CD14-positive monocyte (primary cell): ENCODE measurements at regions not wholly inside any gene's neighbourhood (a gene's known extent, or its start where the extent isn't known, plus 50 kb on each side); places are given as distances from the start of the nearest gene placed in this dataset.

Experiments used
- DNase-seq, 3 donors: peaks; one replicate each; pipeline ENCODE4 v3.0.0-alpha.2; 2011 to 2022
- H2AFZ ChIP-seq: 2 replicates; pipeline ENCODE4 v1.6.0; 2012; ENCODE audit warnings: mild to moderate bottlenecking, low read depth, low read length, inconsistent platforms; ENCODE audit not compliant: insufficient read depth, poor library complexity, severe bottlenecking
- H3K27ac ChIP-seq, 2 donors: 1 replicate in 1 of 2; 2 replicates in 1 of 2; pipeline ENCODE4 v1.5.1; 2012 to 2013; ENCODE audit warnings: low read length in 2 of 2, control low read depth in 1 of 2, inconsistent platforms in 1 of 2, low read depth in 1 of 2, mild to moderate bottlenecking in 1 of 2
- H3K27me3 ChIP-seq, 2 donors: one replicate each; pipeline versions ENCODE4 v1.6.0 to v1.6.1; 2011 to 2013; ENCODE audit warnings: low read length in 2 of 2; ENCODE audit not compliant: control insufficient read depth in 2 of 2, insufficient read depth in 2 of 2
- H3K36me3 ChIP-seq, 2 donors: replicated peaks in 1 of 2; 1 replicate in 1 of 2; 2 replicates in 1 of 2; pipeline versions ENCODE4 v1.5.1 to v1.6.1; 2012 to 2013; ENCODE audit warnings: low read length in 2 of 2, control low read depth in 1 of 2, inconsistent platforms in 1 of 2, mild to moderate bottlenecking in 1 of 2; ENCODE audit not compliant: insufficient read depth in 2 of 2, control insufficient read depth in 1 of 2
- H3K4me1 ChIP-seq, 2 donors: 1 replicate in 1 of 2; 2 replicates in 1 of 2; pipeline versions ENCODE4 v1.5.1 to v1.6.1; 2012 to 2013; ENCODE audit warnings: low read length in 2 of 2, control low read depth in 1 of 2, inconsistent platforms in 1 of 2, mild to moderate bottlenecking in 1 of 2, moderate library complexity in 1 of 2; ENCODE audit not compliant: insufficient read depth in 2 of 2, control insufficient read depth in 1 of 2
- H3K4me2 ChIP-seq: replicated peaks from 2 replicates; pipeline ENCODE3; 2012; ENCODE audit warnings: low read length, moderate library complexity, mild to moderate bottlenecking; ENCODE audit not compliant: poor library complexity, severe bottlenecking; ENCODE audit errors: extremely low read depth
- H3K4me3 ChIP-seq, 3 experiments: fragments of 200-600 bp in 1 of 3; sonication (generic) in 1 of 3; replicated peaks in 1 of 3; 1 replicate in 2 of 3; 2 replicates in 1 of 3; pipeline ENCODE4 v1.5.1; 2011 to 2013; ENCODE audit warnings: low read length in 3 of 3, mild to moderate bottlenecking in 3 of 3, control low read depth in 2 of 3, low read depth in 2 of 3, inconsistent platforms in 1 of 3, moderate library complexity in 1 of 3
- H3K79me2 ChIP-seq: 2 replicates; pipeline ENCODE4 v1.6.0; 2012; ENCODE audit warnings: mild to moderate bottlenecking, control low read depth, inconsistent platforms, low read length, moderate library complexity; ENCODE audit not compliant: insufficient read depth
- H3K9ac ChIP-seq: 2 replicates; pipeline ENCODE4 v1.6.0; 2017; ENCODE audit warnings: low read length, mild to moderate bottlenecking; ENCODE audit not compliant: insufficient read depth, poor library complexity, severe bottlenecking
- H3K9me3 ChIP-seq, 2 donors: replicated peaks in 1 of 2; 1 replicate in 1 of 2; 2 replicates in 1 of 2; pipeline versions ENCODE4 v1.5.1 to v1.6.1; 2012 to 2013; ENCODE audit warnings: low read length in 2 of 2, control low read depth in 1 of 2; ENCODE audit not compliant: control insufficient read depth in 1 of 2, insufficient read depth in 1 of 2
- H4K20me1 ChIP-seq: 2 replicates; pipeline ENCODE4 v1.6.0; 2012; ENCODE audit warnings: mild to moderate bottlenecking, low read length, control low read depth, moderate library complexity; ENCODE audit not compliant: insufficient read depth
- H3K27ac Mint-ChIP-seq, 7 donors: one replicate each; pipeline ENCODE4 v1.8.0; 2020; ENCODE audit warnings: mild to moderate bottlenecking in 7 of 7, mixed read lengths in 7 of 7, moderate library complexity in 6 of 7, inconsistent platforms in 2 of 7
- H3K27me3 Mint-ChIP-seq, 3 donors: one replicate each; pipeline ENCODE4 v1.8.0; 2021 to 2022; ENCODE audit warnings: low read depth in 3 of 3, mild to moderate bottlenecking in 3 of 3, mixed read lengths in 3 of 3, moderate library complexity in 3 of 3, inconsistent platforms in 1 of 3
- H3K36me3 Mint-ChIP-seq, 2 donors: one replicate each; pipeline ENCODE4 v1.8.0; 2020; ENCODE audit warnings: mixed read lengths in 2 of 2, inconsistent platforms in 1 of 2, mild to moderate bottlenecking in 1 of 2
- H3K4me1 Mint-ChIP-seq: one replicate; pipeline ENCODE4 v1.8.0; 2020; ENCODE audit warnings: mild to moderate bottlenecking, mixed read lengths
- H3K4me3 Mint-ChIP-seq, 2 donors: one replicate each; pipeline ENCODE4 v1.8.0; 2020; ENCODE audit warnings: mild to moderate bottlenecking in 2 of 2, mixed read lengths in 2 of 2, moderate library complexity in 1 of 2
- H3K9me3 Mint-ChIP-seq, 7 donors: one replicate each; pipeline ENCODE4 v1.8.0; 2020 to 2022; ENCODE audit warnings: mixed read lengths in 7 of 7, mild to moderate bottlenecking in 6 of 7, moderate library complexity in 6 of 7, inconsistent platforms in 2 of 7
- WGBS: methylation state at CpG from one replicate; pipeline ENCODE4 v1.1.5; 2013; ENCODE audit warnings: missing lambda C conversion rate; ENCODE audit not compliant: insufficient coverage; 5-methylcytosine and 5-hydroxymethylcytosine counted together
- intact Hi-C, 2 donors: fragments of 100-400 bp; cut with micrococcal nuclease; formaldehyde crosslinking; loops; one replicate each; pipeline versions ENCODE4 v1.15.0 to v1.15.1; 2023
- TF ChIP-seq, protein P1 (sequence below): fragments of 200-600 bp; IDR thresholded peaks from one replicate; pipeline ENCODE4 v1.8.0; 2022; ENCODE audit warnings: antibody characterized with exemption, mild to moderate bottlenecking

GRCh38 chr2:47631792-47632398 is 61.1 kb upstream of the KCNK12 start:
- no peaks in the 10 kb centered on the region for H3K79me2 ChIP-seq
- no peaks in the 10 kb centered on the region for H4K20me1 ChIP-seq
- no peaks in the 10 kb centered on the region for H3K4me1 ChIP-seq
- no peak overlapping the region for H3K27ac Mint-ChIP-seq
- peaks cover 0 to 7% (median 2%) of the 10 kb centered on the region in 3 donors for H3K27me3 Mint-ChIP-seq
- no peak overlapping the region for H2AFZ ChIP-seq
- no peak overlapping the region for H3K4me3 Mint-ChIP-seq
- H3K9ac ChIP-seq = no peak overlapping the region
- H3K36me3 ChIP-seq = no peaks in the 10 kb centered on the region
- no peaks in the 10 kb centered on the region for H3K36me3 Mint-ChIP-seq
- H3K4me3 ChIP-seq = no peak overlapping the region
- TF ChIP-seq, protein P1, sequence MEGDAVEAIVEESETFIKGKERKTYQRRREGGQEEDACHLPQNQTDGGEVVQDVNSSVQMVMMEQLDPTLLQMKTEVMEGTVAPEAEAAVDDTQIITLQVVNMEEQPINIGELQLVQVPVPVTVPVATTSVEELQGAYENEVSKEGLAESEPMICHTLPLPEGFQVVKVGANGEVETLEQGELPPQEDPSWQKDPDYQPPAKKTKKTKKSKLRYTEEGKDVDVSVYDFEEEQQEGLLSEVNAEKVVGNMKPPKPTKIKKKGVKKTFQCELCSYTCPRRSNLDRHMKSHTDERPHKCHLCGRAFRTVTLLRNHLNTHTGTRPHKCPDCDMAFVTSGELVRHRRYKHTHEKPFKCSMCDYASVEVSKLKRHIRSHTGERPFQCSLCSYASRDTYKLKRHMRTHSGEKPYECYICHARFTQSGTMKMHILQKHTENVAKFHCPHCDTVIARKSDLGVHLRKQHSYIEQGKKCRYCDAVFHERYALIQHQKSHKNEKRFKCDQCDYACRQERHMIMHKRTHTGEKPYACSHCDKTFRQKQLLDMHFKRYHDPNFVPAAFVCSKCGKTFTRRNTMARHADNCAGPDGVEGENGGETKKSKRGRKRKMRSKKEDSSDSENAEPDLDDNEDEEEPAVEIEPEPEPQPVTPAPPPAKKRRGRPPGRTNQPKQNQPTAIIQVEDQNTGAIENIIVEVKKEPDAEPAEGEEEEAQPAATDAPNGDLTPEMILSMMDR = no peak
- peaks cover 0 to 4% of the 10 kb centered on the region in 2 donors for H3K9me3 ChIP-seq
- peaks cover 0 to 4% (median 3%) of the 10 kb centered on the region in 7 donors for H3K9me3 Mint-ChIP-seq
- DNase-seq = no peak
- H3K27me3 ChIP-seq = no peaks in the 10 kb centered on the region
- peaks cover 5% of the 10 kb centered on the region for H3K4me1 Mint-ChIP-seq
- no peak overlapping the region for H3K27ac ChIP-seq
- no peak overlapping the region for H3K4me2 ChIP-seq
- intact Hi-C loops = no loop called here
- 95% methylated on average over 7 of the region's 12 CpGs for WGBS

DNA sequence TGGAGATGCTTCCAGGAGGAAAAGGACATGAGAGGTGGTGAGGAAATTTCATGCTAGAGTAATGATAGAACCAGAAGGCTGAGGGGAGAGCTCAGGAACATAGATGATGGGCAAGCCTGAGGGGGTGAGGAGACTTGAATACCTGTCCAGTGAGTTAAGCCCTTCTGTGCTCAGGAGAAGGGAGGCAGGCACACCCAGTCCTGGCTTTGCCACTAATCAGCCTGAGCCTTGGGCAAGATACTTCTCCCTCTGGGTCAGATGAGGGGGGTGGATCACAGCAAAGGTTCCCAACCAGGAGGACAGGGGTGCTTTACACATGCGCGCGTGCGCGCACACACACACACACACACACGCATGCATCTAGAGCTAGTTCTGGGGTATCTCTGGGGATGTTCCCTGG is 60.5 kb upstream of the KCNK12 start:
- peaks cover 0 to 8% (median 4%) of the 10 kb centered on the region in 7 donors for H3K9me3 Mint-ChIP-seq
- Histone ChIP-seq H3K4me3 (no peak overlapping the region), H2AFZ (no peak overlapping the region), H3K4me2 (no peak overlapping the region), H3K9ac (no peak overlapping the region), H3K79me2 (no peaks in the 10 kb centered on the region), H4K20me1 (no peaks in the 10 kb centered on the region), H3K36me3 (no peaks in the 10 kb centered on the region), H3K27me3 (no peaks in the 10 kb centered on the region), H3K27ac (no peak overlapping the region), H3K4me1 (no peaks in the 10 kb centered on the region), H3K9me3 (peaks cover 0 to 5% of the 10 kb centered on the region in 2 donors)
- no CpG with 5 or more reads among the region's 6 CpGs for WGBS
- H3K4me3 Mint-ChIP-seq = no peak overlapping the region
- peaks cover 0 to 7% (median 2%) of the 10 kb centered on the region in 3 donors for H3K27me3 Mint-ChIP-seq
- DNase-seq = no peak
- no peaks in the 10 kb centered on the region for H3K36me3 Mint-ChIP-seq
- H3K27ac Mint-ChIP-seq = no peak overlapping the region
- H3K4me1 Mint-ChIP-seq = peaks cover 5% of the 10 kb centered on the region
- intact Hi-C loops = no loop called here
- TF ChIP-seq, protein P1 = no peak
